OCI-LY3 (cell line): ENCODE measurements at regions not wholly inside any gene's neighbourhood (a gene's known extent, or its start where the extent isn't known, plus 50 kb on each side); places are given as distances from the start of the nearest gene placed in this dataset.

ENCODE experiments used
- H2AFZ ChIP-seq: fragments of 200-600, 300-600 bp; shearing (Covaris generic); 2 replicates; pipeline ENCODE4 v1.6.0; 2014; ENCODE audit warnings: antibody characterized with exemption, low read depth, low read length
- H3K27ac ChIP-seq: fragments of 200-600, 300-600 bp; sonication (generic); 2 replicates; pipeline ENCODE4 v1.5.1; 2014; ENCODE audit warnings: mild to moderate bottlenecking, low read length, moderate library complexity, mixed read lengths
- H3K27me3 ChIP-seq: fragments of 200-600, 300-600 bp; sonication (generic); 2 replicates; pipeline ENCODE4 v1.6.1; 2014; ENCODE audit warnings: low read depth, low read length, mixed read lengths
- H3K36me3 ChIP-seq: fragments of 200-600, 300-600 bp; sonication (generic); replicated peaks from 2 replicates; pipeline ENCODE3; 2014; ENCODE audit warnings: low read depth, low read length, mixed read lengths
- H3K4me1 ChIP-seq: fragments of 300-600, 200-600 bp; sonication (generic); 2 replicates; pipeline ENCODE4 v1.6.1; 2014; ENCODE audit warnings: low read length, mixed read lengths
- H3K4me2 ChIP-seq: fragments of 200-600, 300-600 bp; sonication (generic); 2 replicates; pipeline ENCODE4 v1.6.1; 2014; ENCODE audit warnings: low read length, mixed read lengths
- H3K4me3 ChIP-seq: fragments of 300-600, 200-600 bp; sonication (generic); 2 replicates; pipeline ENCODE4 v1.5.1; 2014; ENCODE audit warnings: antibody characterized with exemption, mild to moderate bottlenecking, low read length, moderate library complexity
- H3K79me2 ChIP-seq: fragments of 300-600, 200-600 bp; shearing (Covaris generic); 2 replicates; pipeline ENCODE4 v1.6.1; 2014; ENCODE audit warnings: mild to moderate bottlenecking, low read length, mixed read lengths
- H3K9ac ChIP-seq: fragments of 300-600, 200-600 bp; shearing (Covaris generic); 2 replicates; pipeline ENCODE4 v1.6.0; 2014; ENCODE audit warnings: mild to moderate bottlenecking, low read length, moderate library complexity
- H3K9me3 ChIP-seq: fragments of 200-600, 300-600 bp; shearing (Covaris generic); 2 replicates; pipeline ENCODE4 v1.6.1; 2014; ENCODE audit warnings: low read length, mixed read lengths; ENCODE audit not compliant: insufficient read depth
- H4K20me1 ChIP-seq: fragments of 200-600, 300-600 bp; sonication (generic); 2 replicates; pipeline ENCODE4 v1.6.1; 2016; ENCODE audit warnings: low read length, mixed read lengths; ENCODE audit not compliant: insufficient read depth
- EZH2phosphoT487 ChIP-seq: fragments of 200-600 bp; shearing (Covaris generic); IDR thresholded peaks from 2 replicates; pipeline ENCODE4 v1.6.1; 2018; ENCODE audit warnings: antibody characterized with exemption, mixed run types, low read depth
- TF ChIP-seq, protein P1 (sequence below): fragments of 200-600, 300-600 bp; sonication (generic); IDR thresholded peaks from 2 replicates; pipeline ENCODE4 v1.5.1; 2014; ENCODE audit warnings: antibody characterized with exemption, low read length, low read depth

DNA sequence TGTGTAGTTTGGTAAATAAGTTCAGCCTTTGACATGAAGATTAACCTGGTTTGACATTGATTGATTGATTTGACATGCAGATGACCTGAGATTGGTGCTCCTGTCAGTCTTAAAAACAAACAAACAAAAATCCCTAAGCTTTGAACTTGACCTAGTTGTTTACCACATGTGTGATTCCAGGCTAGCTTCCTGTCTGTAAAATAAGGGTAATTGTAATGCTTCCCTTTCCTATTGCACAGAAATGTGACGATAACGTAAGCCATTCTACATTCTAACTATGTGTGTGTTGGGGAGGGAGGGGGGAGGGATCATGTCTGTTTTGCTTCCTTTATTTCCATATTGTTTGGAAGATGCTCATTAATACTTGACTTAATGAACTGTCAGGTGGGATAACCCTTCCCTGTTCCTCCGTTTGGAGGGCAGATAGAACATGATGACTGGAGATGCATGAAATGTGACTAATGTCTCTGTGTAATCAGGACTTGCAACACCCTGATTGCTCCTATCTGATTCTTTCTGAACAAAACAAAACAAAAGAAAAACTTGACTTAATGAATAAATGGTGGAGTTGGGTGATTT, 106.1 kb upstream of the CLMP start:
- Histone ChIP-seq H3K4me2 (peak overlapping the region; percentile 95), H3K9me3 (no peaks in the 10 kb centered on the region), H3K27me3 (peaks cover 24% of the 10 kb centered on the region), H3K4me3 (peak overlapping the region; percentile 42), H4K20me1 (no peaks in the 10 kb centered on the region), H3K9ac (0 out of 2 replicates have a peak overlapping the region, but pooled peaks have one; percentile 18), H3K36me3 (no peaks in the 10 kb centered on the region), H3K27ac (no peak overlapping the region), H3K79me2 (no peaks in the 10 kb centered on the region), H3K4me1 (peaks cover 53% of the 10 kb centered on the region), H2AFZ (no peak overlapping the region; the same call in 1 of the 2 replicates)
- TF ChIP-seq EZH2phosphoT487: no peak
- TF ChIP-seq, protein P1, sequence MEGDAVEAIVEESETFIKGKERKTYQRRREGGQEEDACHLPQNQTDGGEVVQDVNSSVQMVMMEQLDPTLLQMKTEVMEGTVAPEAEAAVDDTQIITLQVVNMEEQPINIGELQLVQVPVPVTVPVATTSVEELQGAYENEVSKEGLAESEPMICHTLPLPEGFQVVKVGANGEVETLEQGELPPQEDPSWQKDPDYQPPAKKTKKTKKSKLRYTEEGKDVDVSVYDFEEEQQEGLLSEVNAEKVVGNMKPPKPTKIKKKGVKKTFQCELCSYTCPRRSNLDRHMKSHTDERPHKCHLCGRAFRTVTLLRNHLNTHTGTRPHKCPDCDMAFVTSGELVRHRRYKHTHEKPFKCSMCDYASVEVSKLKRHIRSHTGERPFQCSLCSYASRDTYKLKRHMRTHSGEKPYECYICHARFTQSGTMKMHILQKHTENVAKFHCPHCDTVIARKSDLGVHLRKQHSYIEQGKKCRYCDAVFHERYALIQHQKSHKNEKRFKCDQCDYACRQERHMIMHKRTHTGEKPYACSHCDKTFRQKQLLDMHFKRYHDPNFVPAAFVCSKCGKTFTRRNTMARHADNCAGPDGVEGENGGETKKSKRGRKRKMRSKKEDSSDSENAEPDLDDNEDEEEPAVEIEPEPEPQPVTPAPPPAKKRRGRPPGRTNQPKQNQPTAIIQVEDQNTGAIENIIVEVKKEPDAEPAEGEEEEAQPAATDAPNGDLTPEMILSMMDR: no peak

DNA sequence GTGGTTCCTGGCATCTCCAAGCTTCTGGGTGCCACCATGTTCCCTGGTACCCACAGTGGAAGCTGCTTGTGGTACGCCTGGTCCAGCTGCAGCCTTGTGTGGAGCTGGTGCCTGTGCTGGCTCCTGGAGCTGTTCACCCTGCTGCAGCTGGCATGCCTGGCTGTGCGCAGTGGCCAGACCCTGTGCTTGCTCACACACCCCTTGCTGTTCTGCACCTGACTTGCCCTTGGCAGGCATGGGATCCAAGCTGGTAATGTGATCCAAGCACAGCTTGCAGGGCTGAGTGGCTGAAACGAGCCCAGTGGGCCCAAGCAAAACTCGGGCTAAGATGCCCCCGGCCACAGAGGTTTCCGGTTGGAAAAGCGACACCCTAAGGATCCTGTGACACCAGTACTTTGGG, 104.7 kb upstream of the CLMP start:
- H3K27ac ChIP-seq: no peak overlapping the region
- H3K4me2 ChIP-seq: no peak overlapping the region
- peaks cover 39% of the 10 kb centered on the region for H3K4me1 ChIP-seq
- no peak overlapping the region for H3K9ac ChIP-seq
- no peaks in the 10 kb centered on the region for H4K20me1 ChIP-seq
- no peak overlapping the region for H3K4me3 ChIP-seq
- TF ChIP-seq, protein P1: no peak
- no peak for TF ChIP-seq EZH2phosphoT487
- H3K27me3 ChIP-seq: peaks cover 25% of the 10 kb centered on the region
- no peak overlapping the region for H2AFZ ChIP-seq
- H3K79me2 ChIP-seq: no peaks in the 10 kb centered on the region
- no peaks in the 10 kb centered on the region for H3K36me3 ChIP-seq
- no peaks in the 10 kb centered on the region for H3K9me3 ChIP-seq

DNA sequence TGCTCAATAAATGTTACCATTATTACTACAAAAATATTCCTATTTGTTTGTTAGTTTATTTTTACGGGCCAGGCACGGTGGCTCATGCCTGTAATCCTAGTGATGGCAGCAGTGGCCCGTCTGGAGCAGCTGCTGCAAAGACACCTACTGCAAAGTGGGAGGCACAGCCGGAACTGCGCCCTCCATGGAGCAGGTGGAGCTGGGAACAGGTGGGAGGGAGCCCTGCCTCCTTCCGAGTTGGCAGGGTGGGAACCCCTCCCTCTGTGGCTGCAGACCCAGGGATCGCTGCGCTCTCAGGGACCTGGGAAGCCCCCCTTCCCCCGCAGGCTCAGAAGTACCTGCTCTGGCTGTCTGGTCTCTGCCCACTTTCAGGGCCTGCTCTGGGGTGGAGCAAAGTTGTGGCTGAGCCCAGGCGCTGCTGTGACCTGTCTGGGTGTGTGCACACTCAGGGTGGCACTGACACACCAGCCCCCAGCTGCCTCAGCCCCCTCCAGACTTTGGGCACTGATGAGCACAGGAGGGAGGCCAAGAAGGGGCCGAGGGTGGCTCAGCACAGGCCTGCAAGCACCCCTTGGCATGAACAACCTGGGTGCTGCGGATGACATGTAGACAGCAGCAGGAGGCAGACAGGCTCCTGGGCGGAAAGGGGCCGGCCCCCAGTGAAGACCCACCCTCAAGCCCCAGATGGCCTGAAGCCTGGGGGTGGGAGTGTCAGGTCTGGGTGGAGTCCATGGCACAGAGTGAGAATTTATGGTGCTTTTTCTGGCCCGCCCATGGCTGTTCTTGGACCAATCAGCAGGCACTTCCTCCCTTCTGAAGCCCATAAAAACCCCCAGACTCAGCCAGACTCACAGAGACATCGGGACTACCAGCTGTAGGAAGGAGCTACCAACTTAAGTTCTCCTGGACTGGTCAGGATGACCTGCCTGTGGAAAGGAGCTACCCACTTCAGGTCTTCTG, 103.7 kb upstream of the CLMP start:
- no peak overlapping the region for H2AFZ ChIP-seq
- no peaks in the 10 kb centered on the region for H3K9me3 ChIP-seq
- TF ChIP-seq, protein P1: no peak
- TF ChIP-seq EZH2phosphoT487: no peak
- no peak overlapping the region for H3K4me2 ChIP-seq
- H3K36me3 ChIP-seq: no peaks in the 10 kb centered on the region
- no peak overlapping the region for H3K9ac ChIP-seq
- no peaks in the 10 kb centered on the region for H4K20me1 ChIP-seq
- peaks cover 20% of the 10 kb centered on the region for H3K27me3 ChIP-seq
- H3K4me1 ChIP-seq: peaks cover 29% of the 10 kb centered on the region
- no peaks in the 10 kb centered on the region for H3K79me2 ChIP-seq
- H3K27ac ChIP-seq: no peak overlapping the region
- H3K4me3 ChIP-seq: no peak overlapping the region

DNA sequence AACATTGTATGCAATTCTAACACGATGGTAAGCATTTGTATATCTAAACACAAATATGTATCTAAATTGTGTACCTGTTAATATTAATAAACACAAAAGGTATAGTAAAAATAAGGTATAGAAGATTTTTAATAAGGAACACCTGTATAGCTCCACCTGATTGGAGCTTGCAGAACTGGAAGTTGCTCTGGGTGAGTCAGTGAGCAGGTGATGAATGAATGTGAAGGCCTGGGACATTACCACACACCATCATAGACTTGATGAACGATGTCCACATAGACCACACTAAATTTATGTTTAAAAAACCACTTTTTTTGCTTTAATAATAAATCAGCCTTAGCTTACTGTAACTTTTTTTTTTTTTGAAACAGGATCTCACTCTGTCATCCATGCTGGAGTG, 97.6 kb upstream of the CLMP start:
- TF ChIP-seq EZH2phosphoT487: no peak
- TF ChIP-seq, protein P1: no peak
- no peaks in the 10 kb centered on the region for H3K36me3 ChIP-seq
- H3K9ac ChIP-seq: no peak overlapping the region
- peaks cover 5% of the 10 kb centered on the region; the same call in 1 of the 2 replicates for H3K4me1 ChIP-seq
- no peaks in the 10 kb centered on the region for H3K79me2 ChIP-seq
- H3K9me3 ChIP-seq: no peaks in the 10 kb centered on the region
- H3K27me3 ChIP-seq: peaks cover 8% of the 10 kb centered on the region; the same call in 1 of the 2 replicates
- H4K20me1 ChIP-seq: no peaks in the 10 kb centered on the region
- H3K27ac ChIP-seq: no peak overlapping the region
- no peak overlapping the region for H3K4me2 ChIP-seq
- no peak overlapping the region for H3K4me3 ChIP-seq
- no peak overlapping the region for H2AFZ ChIP-seq
